GM06990 (cell line): ENCODE measurements at regions not wholly inside any gene's neighbourhood (a gene's known extent, or its start where the extent isn't known, plus 50 kb on each side); places are given as distances from the start of the nearest gene placed in this dataset.
A peak's percentile ranks its signal among the peaks of the same experiment; 100 is the strongest.

ENCODE experiments used
- DNase-seq: peaks from one replicate; pipeline ENCODE4 v3.0.0-alpha.2; 2011; ENCODE audit not compliant: insufficient read length; ENCODE audit errors: extremely low read depth
- H3K27me3 ChIP-seq: replicated peaks from 2 replicates; pipeline ENCODE4 v1.6.0; 2011; ENCODE audit warnings: low read length; ENCODE audit not compliant: control insufficient read depth, insufficient read depth
- H3K36me3 ChIP-seq: 2 replicates; pipeline ENCODE4 v1.5.1; 2011; ENCODE audit warnings: low read length; ENCODE audit not compliant: control insufficient read depth, insufficient read depth
- H3K4me3 ChIP-seq: replicated peaks from 2 replicates; pipeline ENCODE4 v1.5.1; 2011; ENCODE audit warnings: low read depth, mild to moderate bottlenecking, control low read depth, low read length
- CTCF ChIP-seq: IDR thresholded peaks from 2 replicates; pipeline ENCODE4 v1.5.1; 2011; ENCODE audit warnings: low read length, control low read depth, mild to moderate bottlenecking, inconsistent platforms; ENCODE audit not compliant: insufficient read depth, poor library complexity, severe bottlenecking

- Histone ChIP-seq H3K27me3 (no peaks in the 10 kb centered on the region), H3K4me3 (no peak overlapping the region), H3K36me3 (no peaks in the 10 kb centered on the region)
- TF ChIP-seq CTCF, result no peak
- no peak for DNase-seq
Observed at GRCh38 chr1:195373856-195374255, 1234.4 kb downstream of the KCNT2 start.

- no peak overlapping the region for H3K4me3 ChIP-seq
- no peaks in the 10 kb centered on the region for H3K27me3 ChIP-seq
- H3K36me3 ChIP-seq, result no peaks in the 10 kb centered on the region
- DNase-seq, result no peak
- TF ChIP-seq CTCF, result peak; percentile 20
Observed at GRCh38 chr1:195345149-195345548, 1263.1 kb downstream of the KCNT2 start.

GRCh38 chr1:195337646-195338045 lies 1270.6 kb downstream of the KCNT2 start:
- Histone ChIP-seq H3K36me3 (no peaks in the 10 kb centered on the region), H3K4me3 (no peak overlapping the region), H3K27me3 (no peaks in the 10 kb centered on the region)
- no peak for TF ChIP-seq CTCF
- no peak for DNase-seq

GRCh38 chr1:195336812-195337211 lies 1271.4 kb downstream of the KCNT2 start:
- no peak for TF ChIP-seq CTCF
- no peak overlapping the region for H3K4me3 ChIP-seq
- H3K36me3 ChIP-seq, result no peaks in the 10 kb centered on the region
- no peak for DNase-seq
- H3K27me3 ChIP-seq, result no peaks in the 10 kb centered on the region

- no peak for TF ChIP-seq CTCF
- no peak for DNase-seq
- Histone ChIP-seq H3K36me3 (no peaks in the 10 kb centered on the region), H3K4me3 (no peak overlapping the region), H3K27me3 (no peaks in the 10 kb centered on the region)
Observed at GRCh38 chr1:195335541-195335940, 1272.7 kb downstream of the KCNT2 start.

GRCh38 chr1:195332102-195332501 lies 1276.1 kb downstream of the KCNT2 start:
- no peak for TF ChIP-seq CTCF
- no peaks in the 10 kb centered on the region for H3K36me3 ChIP-seq
- no peak overlapping the region for H3K4me3 ChIP-seq
- DNase-seq, result no peak
- H3K27me3 ChIP-seq, result no peaks in the 10 kb centered on the region
